Loucy (cell line): ENCODE measurements at regions not wholly inside any gene's neighbourhood (a gene's known extent, or its start where the extent isn't known, plus 50 kb on each side); places are given as distances from the start of the nearest gene placed in this dataset.
A peak's percentile ranks its signal among the peaks of the same experiment; 100 is the strongest.

ENCODE experiments used
- H2AFZ ChIP-seq: fragments of 200-600 bp; sonication (generic); 2 replicates; pipeline ENCODE4 v1.6.0; 2016; ENCODE audit warnings: antibody characterized with exemption, mild to moderate bottlenecking, low read length, moderate library complexity
- H3F3A ChIP-seq: fragments of 200-600 bp; 2 replicates; pipeline ENCODE4 v1.6.0; 2016; ENCODE audit warnings: antibody characterized with exemption, low read depth, mild to moderate bottlenecking
- H3K27me3 ChIP-seq: fragments of 200-600 bp; sonication (generic); 2 replicates; pipeline ENCODE4 v1.6.1; 2014; ENCODE audit warnings: low read length, mild to moderate bottlenecking; ENCODE audit not compliant: insufficient read depth, poor library complexity, severe bottlenecking
- H3K36me3 ChIP-seq: fragments of 200-600 bp; sonication (generic); 2 replicates; pipeline ENCODE4 v1.6.1; 2016; ENCODE audit warnings: low read length; ENCODE audit not compliant: insufficient read depth
- H3K4me1 ChIP-seq: fragments of 200-600 bp; sonication (generic); 2 replicates; pipeline ENCODE4 v1.5.1; 2014; ENCODE audit warnings: low read length, mild to moderate bottlenecking; ENCODE audit not compliant: insufficient read depth, poor library complexity, severe bottlenecking
- H3K4me2 ChIP-seq: fragments of 200-600 bp; sonication (generic); 2 replicates; pipeline ENCODE4 v1.6.0; 2014; ENCODE audit warnings: antibody characterized with exemption, low read length, low read depth, mild to moderate bottlenecking; ENCODE audit not compliant: poor library complexity, severe bottlenecking
- H3K4me3 ChIP-seq: fragments of 200-600 bp; sonication (generic); 2 replicates; pipeline ENCODE4 v1.5.1; 2014; ENCODE audit warnings: low read length, mild to moderate bottlenecking, mixed read lengths; ENCODE audit not compliant: poor library complexity, severe bottlenecking
- H3K79me2 ChIP-seq: fragments of 200-600 bp; sonication (generic); 2 replicates; pipeline ENCODE4 v1.6.1; 2014; ENCODE audit warnings: low read length; ENCODE audit not compliant: insufficient read depth
- H3K9ac ChIP-seq: fragments of 200-600 bp; sonication (generic); 2 replicates; pipeline ENCODE4 v1.6.0; 2014; ENCODE audit warnings: mild to moderate bottlenecking, low read depth, low read length, moderate library complexity; ENCODE audit not compliant: poor library complexity, severe bottlenecking
- H3K9me2 ChIP-seq: fragments of 200-600 bp; sonication (generic); replicated peaks from 2 replicates; pipeline ENCODE4 v1.6.1; 2016; ENCODE audit warnings: low read depth, low read length, mixed read lengths
- H3K9me3 ChIP-seq: fragments of 200-600 bp; sonication (generic); 2 replicates; pipeline ENCODE4 v1.6.1; 2014; ENCODE audit warnings: mild to moderate bottlenecking, antibody characterized with exemption, low read length, low read depth; ENCODE audit not compliant: insufficient read depth
- H4K20me1 ChIP-seq: fragments of 200-600 bp; sonication (generic); 2 replicates; pipeline ENCODE4 v1.6.0; 2014; ENCODE audit warnings: antibody characterized with exemption, low read length, mild to moderate bottlenecking; ENCODE audit not compliant: insufficient read depth, poor library complexity, severe bottlenecking
- EZH2phosphoT487 ChIP-seq: fragments of 200-600 bp; IDR thresholded peaks from 2 replicates; pipeline ENCODE4 v1.6.1; 2018; ENCODE audit warnings: antibody characterized with exemption, mild to moderate bottlenecking, moderate library complexity, borderline replicate concordance
- TF ChIP-seq, protein P1 (sequence below): fragments of 200-600 bp; sonication (generic); conservative IDR thresholded peaks from 2 replicates; pipeline ENCODE4 v1.5.1; 2014; ENCODE audit warnings: mild to moderate bottlenecking, antibody characterized with exemption, low read length

DNA sequence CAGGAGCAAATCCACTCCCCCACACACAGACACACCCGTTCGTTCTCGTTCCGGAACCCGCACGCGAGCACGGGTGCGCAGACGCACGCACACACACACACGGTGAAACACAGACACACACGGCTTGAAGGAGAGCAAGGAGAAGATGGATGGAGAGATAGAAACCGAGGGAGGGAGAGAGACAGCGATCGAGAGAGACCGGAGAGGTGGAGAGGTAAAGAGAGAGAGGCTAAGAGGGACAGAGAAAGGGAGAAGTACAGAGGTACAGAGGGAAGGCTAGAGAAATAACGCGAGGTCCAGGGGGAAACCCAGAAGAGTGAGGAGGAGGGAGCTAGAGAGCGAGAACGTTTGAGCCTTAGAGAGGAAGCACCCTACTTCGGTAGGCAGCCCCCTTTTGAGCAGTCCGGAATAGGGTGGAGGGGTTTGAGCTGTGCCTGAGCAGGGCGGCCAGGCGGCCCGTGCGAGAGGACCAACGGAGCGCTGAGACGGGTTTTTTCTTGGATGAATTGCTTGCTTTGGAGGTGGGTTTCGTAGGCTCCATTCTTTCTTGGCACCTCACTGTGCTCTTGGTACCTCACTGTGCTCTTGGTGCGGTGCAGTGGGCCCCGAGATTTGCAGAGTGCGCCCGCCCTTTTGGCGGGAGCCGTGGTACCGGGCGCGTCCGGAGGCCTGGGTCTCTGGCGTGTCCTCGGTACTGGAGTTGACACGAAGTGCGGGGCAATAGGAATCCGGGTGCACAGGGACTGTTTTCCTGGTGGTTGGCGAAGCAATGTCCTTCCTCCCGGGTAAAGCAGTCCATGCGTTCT, 88.4 kb upstream of the RHOU start:
- no peak for TF ChIP-seq EZH2phosphoT487
- TF ChIP-seq, protein P1, sequence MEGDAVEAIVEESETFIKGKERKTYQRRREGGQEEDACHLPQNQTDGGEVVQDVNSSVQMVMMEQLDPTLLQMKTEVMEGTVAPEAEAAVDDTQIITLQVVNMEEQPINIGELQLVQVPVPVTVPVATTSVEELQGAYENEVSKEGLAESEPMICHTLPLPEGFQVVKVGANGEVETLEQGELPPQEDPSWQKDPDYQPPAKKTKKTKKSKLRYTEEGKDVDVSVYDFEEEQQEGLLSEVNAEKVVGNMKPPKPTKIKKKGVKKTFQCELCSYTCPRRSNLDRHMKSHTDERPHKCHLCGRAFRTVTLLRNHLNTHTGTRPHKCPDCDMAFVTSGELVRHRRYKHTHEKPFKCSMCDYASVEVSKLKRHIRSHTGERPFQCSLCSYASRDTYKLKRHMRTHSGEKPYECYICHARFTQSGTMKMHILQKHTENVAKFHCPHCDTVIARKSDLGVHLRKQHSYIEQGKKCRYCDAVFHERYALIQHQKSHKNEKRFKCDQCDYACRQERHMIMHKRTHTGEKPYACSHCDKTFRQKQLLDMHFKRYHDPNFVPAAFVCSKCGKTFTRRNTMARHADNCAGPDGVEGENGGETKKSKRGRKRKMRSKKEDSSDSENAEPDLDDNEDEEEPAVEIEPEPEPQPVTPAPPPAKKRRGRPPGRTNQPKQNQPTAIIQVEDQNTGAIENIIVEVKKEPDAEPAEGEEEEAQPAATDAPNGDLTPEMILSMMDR: no peak
- Histone ChIP-seq H3K79me2 (no peaks in the 10 kb centered on the region), H2AFZ (peak overlapping the region; percentile 63), H3K9me3 (no peaks in the 10 kb centered on the region), H3K9me2 (no peaks in the 10 kb centered on the region), H3F3A (no peaks in the 10 kb centered on the region), H3K9ac (peak overlapping the region; percentile 72), H3K4me1 (peaks cover 11% of the 10 kb centered on the region), H3K36me3 (no peaks in the 10 kb centered on the region), H3K4me2 (peak overlapping the region; percentile 81), H3K27me3 (no peaks in the 10 kb centered on the region), H3K4me3 (peak overlapping the region; percentile 74), H4K20me1 (no peaks in the 10 kb centered on the region)

DNA sequence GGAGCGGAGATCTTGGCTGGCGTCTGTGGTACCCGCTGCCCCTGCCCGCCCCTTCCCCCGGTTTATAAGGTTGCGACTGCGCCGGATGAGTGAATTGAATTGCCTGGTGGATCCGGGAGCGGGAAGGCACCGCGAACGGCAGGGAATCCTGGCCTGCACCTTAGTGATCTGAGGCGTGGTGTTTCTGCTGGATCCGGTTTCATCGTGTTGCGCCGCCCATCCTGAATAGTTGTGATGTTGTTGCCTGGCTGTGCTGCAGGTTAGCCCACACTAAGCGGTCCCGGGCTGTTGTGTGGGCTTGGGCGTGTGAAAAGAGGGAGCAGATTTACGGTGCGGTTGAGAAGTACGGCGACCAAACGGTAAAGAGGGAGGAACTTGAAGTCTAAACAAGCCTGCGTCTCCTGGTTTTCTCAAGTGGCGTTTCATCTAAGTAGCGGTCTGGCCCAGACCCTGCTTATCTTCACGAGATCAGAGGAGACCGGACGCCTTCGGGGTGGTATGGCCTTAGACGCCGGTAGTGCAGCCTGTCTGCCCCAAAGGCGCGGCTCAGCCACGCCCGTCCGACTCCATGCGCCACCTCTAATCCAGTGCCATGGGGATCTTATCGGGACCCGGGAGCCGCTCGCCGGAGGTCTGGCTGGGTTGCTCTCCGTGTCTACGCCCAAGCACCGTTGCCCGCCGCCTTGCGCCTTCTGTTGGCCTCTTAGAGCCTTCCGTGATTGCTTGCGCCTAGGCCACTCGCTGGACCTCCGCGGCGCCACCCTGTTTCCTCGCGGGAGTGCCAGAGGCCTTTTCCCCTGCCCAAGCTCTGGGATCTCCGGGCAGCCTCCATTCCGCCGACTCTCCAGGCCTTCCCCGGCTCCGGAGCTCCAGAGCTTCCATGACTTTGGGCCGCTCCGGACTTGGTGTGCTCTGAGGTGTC, 87.5 kb upstream of the RHOU start:
- Histone ChIP-seq H3K4me3 (peak overlapping the region; percentile 74), H3K9ac (peak overlapping the region; percentile 72), H3K27me3 (no peaks in the 10 kb centered on the region), H3F3A (no peaks in the 10 kb centered on the region), H3K9me3 (no peaks in the 10 kb centered on the region), H3K4me2 (peak overlapping the region; percentile 81), H3K9me2 (no peaks in the 10 kb centered on the region), H3K79me2 (no peaks in the 10 kb centered on the region), H2AFZ (peak overlapping the region; percentile 29), H3K4me1 (peaks cover 11% of the 10 kb centered on the region), H4K20me1 (no peaks in the 10 kb centered on the region), H3K36me3 (no peaks in the 10 kb centered on the region)
- TF ChIP-seq, protein P1: no peak
- TF ChIP-seq EZH2phosphoT487: no peak

DNA sequence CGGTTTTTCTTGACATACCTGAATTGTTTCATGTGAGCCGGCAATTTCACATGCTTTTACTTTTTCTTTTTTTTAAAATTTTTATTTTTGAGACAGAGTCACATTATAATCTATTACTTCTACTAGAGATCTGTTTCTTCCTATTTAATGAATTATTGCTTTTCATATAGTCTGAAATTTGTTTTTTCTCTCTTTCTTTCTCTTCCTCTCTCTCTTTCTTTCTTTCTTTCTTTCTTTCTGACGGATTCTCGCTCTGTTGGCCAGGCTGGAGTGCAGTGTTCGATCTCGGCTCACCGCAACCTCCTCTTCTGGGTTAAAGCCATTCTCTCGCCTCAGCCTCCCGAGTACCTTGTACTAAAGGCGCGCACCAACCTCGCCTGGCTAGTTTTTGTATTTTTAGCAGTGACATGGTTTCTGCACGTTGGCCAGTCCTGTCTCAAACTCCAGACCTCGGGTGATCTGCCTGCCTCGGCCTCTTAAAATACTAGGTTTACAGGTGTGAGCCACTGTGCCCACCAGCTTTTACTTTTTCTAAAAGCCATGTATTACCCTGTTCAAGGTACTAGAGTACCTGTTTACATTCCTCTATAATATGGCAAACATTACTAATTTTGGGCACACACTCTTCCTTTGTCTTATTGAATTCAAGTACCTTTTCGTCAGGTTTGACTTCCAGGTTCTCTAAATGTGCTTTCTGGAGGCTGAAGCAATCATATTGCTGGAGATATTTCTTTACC, 86.5 kb upstream of the RHOU start:
- Histone ChIP-seq H3K79me2 (no peaks in the 10 kb centered on the region), H3K9ac (peak overlapping the region; percentile 72), H3K9me3 (no peaks in the 10 kb centered on the region), H3K4me3 (peak overlapping the region; percentile 74), H3K4me2 (peak overlapping the region; percentile 81), H4K20me1 (no peaks in the 10 kb centered on the region), H3F3A (no peaks in the 10 kb centered on the region), H3K9me2 (no peaks in the 10 kb centered on the region), H3K36me3 (no peaks in the 10 kb centered on the region), H3K27me3 (no peaks in the 10 kb centered on the region), H2AFZ (no peak overlapping the region), H3K4me1 (peaks cover 11% of the 10 kb centered on the region)
- no peak for TF ChIP-seq EZH2phosphoT487
- TF ChIP-seq, protein P1: no peak
